NCI-H146 (cell line): ENCODE measurements at regions not wholly inside any gene's neighbourhood (a gene's known extent, or its start where the extent isn't known, plus 50 kb on each side); places are given as distances from the start of the nearest gene placed in this dataset.
"Not testable (repeated sequence)": the region's sequence is repeated elsewhere in the genome, so short reads cannot be mapped to it uniquely, and the experiment has no call there.

ENCODE experiments used
- DNase-seq: peaks from one replicate; lab custom pipeline; 2025; lab: John Stamatoyannopoulos, UW

DNA sequence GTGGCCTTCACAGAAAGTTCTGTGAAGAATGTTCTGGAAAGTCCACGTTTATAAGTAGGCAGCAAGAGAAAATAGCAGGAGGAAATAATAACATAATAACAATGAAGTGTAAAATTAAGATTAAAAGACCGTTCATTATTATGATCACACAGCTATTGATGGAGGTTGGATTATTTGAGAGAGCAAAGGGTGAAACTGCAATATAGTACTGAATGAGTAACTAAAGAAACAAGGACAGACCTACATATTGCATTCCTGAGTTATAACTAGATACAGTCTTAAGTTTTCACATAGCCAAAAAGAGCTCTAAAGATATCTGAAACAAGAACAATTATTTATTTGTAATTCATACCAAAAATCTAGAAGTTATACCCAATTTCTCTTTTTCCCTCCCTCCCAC is 122.9 kb upstream of the TMEM164 start:
- no peak for DNase-seq

DNA sequence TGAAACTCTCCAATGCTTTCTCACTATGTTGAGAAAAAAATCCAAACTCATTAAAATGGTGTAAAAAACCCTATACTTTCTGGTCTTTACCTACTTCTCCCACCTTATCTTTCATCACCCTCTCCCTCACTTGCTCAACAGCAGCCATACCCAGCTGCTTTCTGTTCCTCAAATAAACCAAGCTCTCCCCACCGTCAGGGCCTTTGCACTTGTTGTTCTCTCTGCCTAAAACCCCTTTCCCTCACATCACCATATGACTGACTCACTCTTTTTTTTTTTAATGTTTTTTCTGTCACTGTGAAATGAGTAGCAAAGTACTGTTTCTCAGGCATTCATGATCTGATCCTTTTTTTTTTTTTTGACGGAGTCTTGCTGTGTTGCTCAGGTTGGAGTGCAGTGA is 122.3 kb upstream of the TMEM164 start:
- DNase-seq, result no peak

DNA sequence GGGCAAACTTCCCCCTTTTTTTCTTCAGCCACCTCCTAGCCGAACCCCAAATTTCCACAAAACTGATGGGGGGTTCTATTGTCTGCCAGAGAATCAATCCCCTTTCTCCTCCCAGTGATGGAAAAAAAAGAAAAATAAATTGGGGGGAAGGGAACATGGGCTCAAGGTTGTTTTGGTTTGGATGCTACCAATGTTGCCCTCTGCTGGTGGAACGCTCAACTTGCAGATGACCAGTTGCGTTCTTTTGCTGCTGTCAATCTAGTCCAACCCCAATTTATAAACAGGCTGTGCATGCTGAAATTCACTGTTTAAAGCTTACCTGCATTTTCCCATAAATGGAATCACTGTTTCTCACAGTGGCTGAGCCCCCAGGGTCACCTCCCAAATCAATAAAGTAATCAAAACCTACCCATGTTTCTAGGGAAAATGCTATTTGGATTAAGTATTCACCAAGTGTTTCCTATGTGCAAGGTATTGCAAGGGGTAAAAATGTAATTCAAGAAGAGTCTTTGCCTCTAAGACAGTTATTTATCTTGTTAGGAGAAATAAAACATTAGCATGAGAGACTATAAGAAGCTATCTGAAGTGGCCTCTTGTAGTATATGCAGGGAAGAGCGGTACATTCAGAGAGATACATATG is 116.7 kb upstream of the TMEM164 start:
- peak; percentile 3 for DNase-seq

DNA sequence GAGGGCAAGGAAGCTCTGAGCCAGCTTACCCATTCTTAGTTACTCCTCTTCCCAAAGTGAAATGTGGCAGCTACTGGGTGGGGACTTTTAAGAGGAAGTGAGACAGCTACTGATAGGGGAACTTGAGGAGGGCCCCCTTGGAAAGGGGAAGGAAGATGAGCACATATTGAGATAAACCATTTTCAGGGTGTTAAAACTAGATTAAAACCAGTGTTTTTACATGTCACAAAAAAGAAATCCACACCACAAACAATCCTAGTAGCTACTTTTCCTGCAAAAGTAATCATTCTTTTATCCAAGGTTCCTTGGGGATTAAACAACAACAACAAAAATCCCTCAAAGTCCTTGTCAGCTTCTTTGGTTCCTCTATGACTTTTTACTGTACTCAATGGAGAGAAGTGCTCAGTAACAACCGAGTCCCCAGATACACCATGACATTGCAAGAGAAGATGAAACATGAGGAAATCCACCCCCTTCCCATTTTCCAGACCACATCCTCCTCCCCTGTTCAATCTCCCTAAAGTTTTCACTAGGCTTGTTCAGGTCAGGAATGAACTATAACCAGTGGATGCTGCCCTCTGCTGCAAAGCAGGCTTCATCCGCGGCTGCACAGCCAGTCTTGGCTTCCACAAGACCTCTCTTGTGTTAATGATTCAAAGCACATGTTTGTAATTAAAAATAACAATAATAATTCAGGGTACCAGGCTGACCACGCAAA is 113.5 kb upstream of the TMEM164 start:
- DNase-seq, result no peak

DNA sequence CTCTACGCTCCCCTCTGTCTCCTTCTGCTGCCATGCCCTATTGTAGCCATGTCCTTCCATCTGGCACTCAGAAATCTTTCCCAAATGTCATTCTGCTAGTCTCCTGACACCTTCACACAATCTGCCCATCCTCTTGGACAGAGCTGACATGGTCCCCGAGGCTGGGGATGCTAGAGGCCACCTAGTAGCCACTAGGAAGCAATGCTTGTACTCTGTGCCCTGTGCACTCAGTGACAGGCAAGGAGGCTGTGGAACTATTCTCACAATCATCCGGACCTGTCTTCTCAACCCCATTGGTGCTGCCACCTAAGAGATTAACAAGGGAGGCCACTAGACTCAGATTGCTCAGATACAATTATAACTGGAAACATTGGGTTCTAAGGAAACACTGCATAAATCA is 112.6 kb upstream of the TMEM164 start:
- DNase-seq, result no peak

DNA sequence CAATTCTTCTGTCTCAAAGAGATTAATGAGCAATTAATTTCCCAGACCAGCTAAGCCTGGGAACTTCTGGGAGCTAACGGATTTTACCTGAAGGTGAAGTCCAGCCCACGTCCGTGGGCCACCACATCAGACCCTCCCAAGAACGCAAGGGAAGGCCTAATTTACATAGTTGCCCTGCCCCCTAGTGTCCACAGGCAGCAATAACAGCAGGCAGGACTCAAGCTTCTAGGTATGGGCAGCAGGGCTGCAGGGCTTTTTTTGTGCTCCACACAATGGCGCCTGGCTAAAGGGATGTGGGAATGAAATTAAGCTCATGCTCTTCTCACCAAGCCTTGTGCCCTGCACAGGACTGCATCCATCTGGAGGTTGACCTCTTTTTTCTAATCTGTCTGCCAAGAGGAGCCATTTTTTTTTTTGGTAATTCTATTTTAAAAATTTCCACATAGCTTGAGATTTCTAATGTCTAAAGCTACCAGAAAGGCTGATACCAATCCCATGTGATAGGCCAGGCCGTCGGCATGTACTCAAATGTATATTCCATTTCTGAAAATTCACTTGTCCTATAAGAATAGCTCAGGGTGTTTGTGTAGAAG is 111.9 kb upstream of the TMEM164 start:
- DNase-seq, result peak; percentile 54

DNA sequence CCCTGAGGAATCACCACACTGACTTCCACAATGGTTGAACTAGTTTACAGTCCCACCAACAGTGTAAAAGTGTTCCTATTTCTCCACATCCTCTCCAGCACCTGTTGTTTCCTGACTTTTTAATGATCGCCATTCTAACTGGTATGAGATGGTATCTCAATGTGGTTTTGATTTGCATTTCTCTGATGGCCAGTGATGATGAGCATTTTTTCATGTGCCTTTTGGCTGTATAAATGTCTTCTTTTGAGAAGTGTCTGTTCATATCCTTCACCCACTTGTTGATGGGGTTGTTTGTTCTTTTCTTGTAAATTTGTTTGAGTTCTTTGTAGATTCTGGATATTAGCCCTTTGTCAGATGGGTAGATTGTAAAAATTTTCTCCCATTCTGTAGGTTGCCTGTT is 106.9 kb upstream of the TMEM164 start:
- not testable (repeated sequence) for DNase-seq

DNA sequence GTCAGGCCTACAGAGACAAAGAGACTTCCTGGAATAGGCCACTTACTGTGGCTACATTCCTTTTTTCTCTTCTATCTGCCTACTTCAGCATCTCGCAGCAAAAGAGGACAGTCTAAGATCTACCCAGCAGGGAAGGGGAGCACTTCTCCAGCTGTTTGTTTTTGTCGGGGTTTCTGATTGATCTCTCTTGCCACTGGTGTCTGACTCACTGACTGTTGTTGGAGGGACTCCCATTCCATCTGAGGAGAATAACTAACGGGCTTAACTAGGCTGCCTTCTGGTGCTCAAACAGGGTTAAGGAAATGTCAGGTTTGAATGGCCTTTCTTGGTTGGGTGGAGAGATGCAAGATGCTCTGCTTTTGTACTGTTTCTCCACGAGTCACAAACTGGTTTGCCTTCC is 100.2 kb upstream of the TMEM164 start:
- DNase-seq, result no peak

DNA sequence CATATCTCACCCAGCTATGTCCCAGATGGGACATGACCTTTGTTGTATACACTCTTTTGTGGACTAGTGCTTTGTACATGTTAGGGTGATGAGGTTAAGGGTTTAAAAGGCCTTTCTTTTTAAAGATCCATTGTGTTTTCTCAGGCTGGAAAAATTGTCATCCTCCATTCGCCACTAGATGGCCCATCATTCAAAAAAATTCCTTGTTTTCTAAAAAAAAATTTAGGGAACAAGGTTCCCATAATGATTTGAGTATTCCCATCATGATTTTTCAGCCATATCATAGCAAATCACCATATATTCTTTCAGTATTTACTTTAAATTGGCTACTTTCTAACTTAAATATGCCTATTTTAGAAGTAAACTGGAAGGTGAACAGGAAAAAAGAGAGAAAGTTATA is 91.9 kb upstream of the TMEM164 start:
- DNase-seq, result no peak

DNA sequence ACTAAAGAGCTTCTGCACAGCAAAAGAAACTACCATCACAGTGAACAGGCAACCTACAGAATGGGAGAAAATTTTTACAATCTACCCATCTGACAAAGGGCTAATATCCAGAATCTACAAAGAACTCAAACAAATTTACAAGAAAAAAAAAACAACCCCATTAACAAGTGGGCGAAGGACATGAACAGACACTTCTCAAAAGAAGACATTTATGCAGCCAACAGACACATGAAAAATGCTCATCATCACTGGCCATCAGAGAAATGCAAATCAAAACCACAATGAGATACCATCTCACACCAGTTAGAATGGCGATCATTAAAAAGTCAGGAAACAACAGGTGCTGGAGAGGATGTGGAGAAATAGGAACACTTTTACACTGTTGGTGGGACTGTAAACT is 89.9 kb upstream of the TMEM164 start:
- DNase-seq, result not testable (repeated sequence)

DNA sequence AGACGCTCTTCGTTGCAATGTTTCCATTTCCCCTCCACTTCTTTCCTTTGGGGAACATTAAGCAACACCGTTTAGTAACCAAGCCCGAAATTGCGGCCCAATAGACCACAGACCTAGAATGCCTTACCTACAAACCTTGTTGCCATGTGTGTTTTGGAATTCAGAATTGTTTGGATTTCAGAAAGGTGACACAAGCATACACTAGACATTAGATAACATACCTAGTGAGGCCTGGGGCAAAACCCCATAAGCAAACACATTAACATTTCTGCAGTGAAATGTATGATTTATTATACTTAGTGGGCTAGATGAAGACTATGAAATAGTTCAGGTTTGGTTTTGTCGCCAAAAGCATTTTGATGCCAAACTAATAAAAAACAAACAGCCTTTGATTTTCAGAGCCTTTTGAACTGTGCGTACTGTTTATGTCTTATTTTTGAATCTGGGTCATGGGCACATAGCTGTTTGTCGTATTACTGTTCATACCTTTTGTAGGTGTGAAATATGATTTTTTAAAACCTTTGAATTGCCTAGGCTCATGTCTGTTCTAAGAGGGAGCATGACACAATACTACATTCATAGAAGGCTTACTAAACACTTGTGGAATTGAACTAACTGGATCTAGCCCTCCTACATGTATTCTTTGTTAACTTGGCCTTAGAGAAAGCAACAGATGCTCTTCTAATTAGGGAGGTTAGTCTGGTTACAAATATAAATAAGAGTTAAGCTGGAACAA is 88.6 kb upstream of the TMEM164 start:
- no peak for DNase-seq

DNA sequence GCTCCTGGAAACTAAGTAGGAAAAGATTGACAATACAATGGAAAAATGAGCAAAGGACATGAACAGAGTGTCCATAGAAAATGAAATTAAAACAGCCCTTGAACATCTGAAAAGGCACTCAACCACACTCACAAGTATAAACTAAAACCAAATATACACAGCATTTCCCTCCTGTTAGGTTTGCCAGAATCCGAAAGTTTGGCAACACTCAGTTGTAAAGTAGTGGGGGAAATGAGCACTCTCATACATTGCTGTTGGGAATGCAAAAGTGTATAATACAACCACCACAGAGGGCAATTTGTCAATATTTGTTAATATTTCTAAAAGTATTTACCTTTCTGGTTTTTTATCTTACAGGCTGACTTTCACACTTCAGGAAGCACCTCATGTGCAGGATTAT is 84.2 kb upstream of the TMEM164 start:
- no peak for DNase-seq

DNA sequence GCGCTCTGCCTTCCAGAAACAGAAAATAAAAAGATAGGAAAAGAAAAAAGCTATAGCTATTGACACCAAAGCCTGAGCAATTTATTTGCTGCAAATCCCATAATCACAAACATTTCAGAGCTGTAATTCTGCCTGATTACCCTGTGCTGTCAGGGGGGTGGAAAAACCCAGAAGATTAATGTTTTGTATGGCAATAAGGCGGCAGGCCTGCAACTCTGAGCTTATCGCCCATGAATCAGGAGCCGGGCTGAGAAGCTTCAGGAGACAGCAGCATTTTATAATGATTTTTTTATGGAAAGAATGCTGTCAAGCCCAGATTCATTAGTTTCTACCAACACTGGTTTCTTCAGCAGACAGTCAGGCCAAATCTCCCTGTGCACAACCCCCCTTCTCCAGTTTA is 82.6 kb upstream of the TMEM164 start:
- no peak for DNase-seq

DNA sequence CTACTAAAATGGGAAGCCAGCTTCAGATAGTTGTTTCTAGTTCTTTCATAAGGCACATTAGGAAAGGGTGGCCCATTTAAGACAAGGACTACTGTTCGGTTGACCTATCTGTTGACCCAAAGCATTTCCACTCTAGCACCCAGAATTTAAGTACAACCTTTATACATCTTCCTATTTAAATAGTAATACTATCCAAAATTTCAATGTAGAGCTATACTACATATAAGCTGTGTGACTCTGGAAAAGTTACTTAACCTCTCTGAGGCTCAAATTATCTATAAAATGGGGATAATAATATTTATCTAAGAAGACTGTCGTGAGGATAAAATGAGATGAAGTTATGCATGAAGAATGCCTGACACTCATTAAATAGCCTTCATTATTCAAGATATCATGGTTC is 82.0 kb upstream of the TMEM164 start:
- no peak for DNase-seq

DNA sequence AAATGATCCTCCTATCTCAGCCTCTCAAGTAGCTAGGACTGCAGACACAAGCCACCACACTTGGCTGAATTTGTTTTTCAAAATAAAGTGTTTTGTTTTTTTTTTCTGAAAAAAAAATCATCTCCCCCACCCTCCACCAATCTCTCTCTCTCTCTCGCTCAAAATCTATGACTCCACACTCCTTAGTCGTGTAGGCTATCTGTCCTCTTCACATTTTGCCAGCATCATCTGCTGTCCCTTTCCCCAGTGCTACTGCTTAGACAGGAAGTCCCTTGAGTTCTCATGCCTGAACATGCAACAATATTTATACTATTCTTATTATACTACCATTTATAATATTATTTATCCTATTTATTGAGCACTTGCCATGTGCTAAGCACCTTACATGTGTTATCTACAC is 80.7 kb upstream of the TMEM164 start:
- no peak for DNase-seq

DNA sequence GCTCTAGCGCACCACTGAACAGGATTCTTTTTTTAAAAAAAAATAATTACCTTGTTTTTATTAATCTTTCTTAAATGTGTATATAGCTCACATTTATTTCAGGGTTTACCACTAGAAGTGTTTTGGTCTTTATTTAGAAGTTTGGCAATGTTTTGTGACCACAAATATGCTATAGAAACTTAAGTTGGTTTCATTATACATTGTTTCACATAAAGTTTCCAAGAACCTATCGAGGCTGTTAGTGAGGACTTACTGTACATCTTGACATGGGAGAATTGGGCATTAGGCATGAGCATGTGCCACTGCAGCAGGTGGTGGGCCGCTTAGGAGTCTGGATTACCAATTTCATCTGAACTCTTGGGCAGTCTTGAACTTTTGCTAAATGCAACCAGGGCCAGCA is 77.9 kb upstream of the TMEM164 start:
- DNase-seq, result not testable (repeated sequence)

DNA sequence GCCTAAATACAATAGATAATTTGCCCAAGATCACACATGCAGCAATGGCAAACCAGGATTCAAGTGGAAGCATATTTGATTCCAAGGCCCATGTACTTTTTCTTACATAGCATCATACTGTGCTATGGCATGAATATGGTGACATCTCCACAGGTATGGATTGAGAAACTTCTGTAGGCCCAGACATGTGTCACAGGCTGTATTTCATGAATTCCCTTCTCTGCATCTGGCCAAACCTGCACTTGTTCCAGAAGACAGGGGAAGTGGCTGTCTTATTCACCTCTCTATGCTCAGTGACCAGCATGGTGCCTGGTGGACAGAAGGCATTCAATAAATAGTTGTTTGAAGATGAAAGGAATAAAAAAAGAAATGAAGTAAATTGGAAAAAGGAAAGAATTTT is 77.3 kb upstream of the TMEM164 start:
- DNase-seq, result no peak

DNA sequence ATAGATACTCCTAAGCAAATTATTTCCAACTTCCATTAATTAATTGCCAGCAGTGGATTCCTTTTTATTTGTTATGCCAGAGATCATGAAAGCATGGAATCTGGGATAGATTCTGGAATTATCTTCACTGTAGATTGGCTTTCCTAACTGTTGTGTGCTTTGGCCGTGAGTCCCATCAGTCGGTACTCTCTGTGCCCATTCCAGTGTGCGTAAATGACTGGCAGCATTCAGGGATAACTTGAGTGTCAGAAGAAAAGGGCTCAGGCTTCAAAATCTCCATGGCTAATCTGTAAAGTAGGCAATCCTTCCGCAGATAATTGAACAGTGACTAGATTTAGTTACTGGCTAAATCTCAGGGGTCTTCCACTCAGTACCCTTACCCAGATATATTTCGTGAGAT is 76.8 kb upstream of the TMEM164 start:
- DNase-seq, result no peak

DNA sequence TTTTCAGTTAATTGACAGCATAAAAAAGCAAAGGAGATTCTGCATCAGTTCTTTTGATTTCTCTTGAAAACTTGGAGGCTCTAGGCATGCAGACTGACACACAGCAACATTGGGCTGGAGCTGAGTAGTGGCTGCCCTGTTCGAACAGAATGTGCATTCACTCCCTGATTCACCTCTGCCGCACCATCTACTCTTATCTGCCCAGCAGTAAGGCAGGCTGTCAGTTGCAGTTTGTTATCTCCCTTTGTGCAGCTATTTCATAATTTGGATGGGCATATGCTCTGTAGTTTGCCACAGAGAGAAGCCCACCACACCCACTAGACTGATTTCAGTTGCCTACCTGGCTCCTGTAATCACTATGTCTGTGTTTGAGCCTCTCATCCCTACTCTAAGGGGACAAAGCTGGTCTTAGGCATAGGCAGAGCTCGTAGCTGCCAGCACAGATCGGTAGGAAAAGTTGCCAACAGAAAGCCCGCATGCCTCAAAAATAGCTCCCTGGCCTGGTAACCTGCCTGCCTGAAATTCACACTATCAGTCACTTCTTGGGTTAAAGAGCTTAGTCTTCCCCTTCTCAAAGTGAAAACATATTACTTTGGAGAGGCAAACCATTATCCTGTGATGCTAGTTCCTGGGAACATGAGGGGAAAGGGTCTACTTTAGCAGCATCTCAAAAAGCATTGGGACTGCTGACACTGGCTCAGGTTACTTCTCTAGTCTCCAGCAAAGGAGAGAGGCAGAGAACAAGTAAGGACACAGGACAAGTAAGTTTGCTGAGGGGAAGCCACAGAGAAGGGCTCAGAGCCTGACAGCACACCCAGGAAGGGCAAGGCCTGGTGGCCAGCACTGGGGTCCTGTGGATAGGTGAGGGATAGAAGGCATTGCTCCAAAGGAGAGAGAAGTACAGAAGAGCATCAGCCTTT is 75.9 kb upstream of the TMEM164 start:
- DNase-seq, result no peak

DNA sequence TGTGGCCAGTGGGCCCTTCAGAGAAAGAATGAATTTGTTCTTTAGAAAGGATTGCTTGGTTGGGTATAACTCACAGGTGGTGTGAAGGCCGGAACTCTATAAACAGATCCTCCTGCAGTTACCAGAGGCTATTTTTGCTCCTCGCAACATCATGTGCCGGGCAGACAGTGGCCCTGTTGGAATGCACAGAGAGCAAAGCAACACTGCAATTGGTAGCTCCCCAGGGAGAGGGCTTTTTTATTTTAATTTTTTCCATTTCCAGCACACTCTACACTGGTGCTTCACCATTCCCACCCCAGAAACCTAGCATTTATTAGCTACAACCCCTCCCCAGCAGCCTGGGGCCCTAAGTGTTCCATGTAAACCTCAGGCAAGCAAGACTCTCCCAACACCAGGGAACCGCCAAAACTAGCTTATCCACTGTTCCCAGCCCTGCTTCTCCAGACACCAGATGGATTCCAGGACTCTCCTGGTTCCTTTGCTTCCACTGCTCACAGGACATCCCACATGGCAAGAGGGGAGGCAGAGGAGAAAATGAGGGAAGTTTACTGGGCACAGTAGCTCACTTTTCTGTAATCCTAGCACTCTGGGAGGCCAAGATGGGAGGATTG is 75.1 kb upstream of the TMEM164 start:
- DNase-seq, result no peak

DNA sequence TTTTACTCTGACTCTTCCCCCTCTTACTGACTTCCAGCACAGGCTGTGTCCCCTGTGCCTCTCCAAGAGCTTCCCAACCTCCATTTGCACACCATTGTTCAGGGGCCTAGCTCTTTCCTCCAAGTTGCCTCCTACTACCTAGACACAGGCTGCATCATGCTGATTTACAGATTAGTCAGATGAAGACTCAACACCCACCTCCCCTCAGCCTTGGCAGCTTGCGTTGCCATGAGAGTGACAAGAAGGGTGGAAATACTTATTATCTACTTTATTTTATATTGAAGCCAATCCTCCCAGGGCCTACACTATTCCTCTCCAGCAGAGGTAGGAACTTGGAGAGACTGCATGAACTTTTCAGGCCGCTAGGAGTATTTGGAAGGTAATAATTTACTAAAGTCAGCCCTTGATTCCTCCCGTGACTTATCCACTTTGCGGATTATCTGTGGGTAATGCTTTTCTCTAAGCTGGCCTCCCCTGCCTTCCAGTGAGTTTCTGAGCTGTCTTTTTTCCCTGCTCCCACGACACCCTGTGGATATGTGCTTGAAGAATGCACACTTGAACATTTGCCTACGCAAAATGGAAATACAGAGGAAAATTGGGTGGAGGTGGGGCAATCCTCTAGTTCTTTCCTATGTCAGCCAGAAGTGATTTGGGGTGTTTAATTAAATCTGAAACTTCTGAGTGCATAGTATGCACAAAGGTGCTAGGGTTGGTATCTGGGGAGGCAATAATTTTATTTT is 74.1 kb upstream of the TMEM164 start:
- no peak for DNase-seq
